OCI-LY7 (cell line): ENCODE measurements at regions not wholly inside any gene's neighbourhood (a gene's known extent, or its start where the extent isn't known, plus 50 kb on each side); places are given as distances from the start of the nearest gene placed in this dataset.

Experiments used
- BruUV-seq: library from RNA; stranded (reverse); fragments of 400-500 nt; replicated peaks from 2 replicates; lab custom pipeline; 2021; lab: Mats Ljungman, UMichigan
- CTCF ChIA-PET: fragments of 300-600 bp; sonication (Branson Sonifier 250); formaldehyde crosslinking; loops from one replicate; lab custom pipeline; 2022; ENCODE audit warnings: antibody characterized with exemption; ENCODE audit not compliant: unreplicated experiment; lab: Charles Lee
- POLR2A ChIA-PET: fragments of 300-600 bp; sonication (Branson Sonifier 250); formaldehyde crosslinking; loops from one replicate; lab custom pipeline; 2022; ENCODE audit warnings: antibody characterized with exemption; lab: Charles Lee
- DNase-seq: peaks from one replicate; pipeline ENCODE4 v3.0.0-alpha.2; 2015; ENCODE audit warnings: low spot score
- H2AFZ ChIP-seq: fragments of 200-600 bp; sonication (generic), shearing (Covaris generic); 2 replicates; pipeline ENCODE4 v1.6.1; 2014; ENCODE audit warnings: mild to moderate bottlenecking, antibody characterized with exemption, low read length, moderate library complexity
- H3K27ac ChIP-seq: fragments of 200-600 bp; sonication (generic); 2 replicates; pipeline ENCODE4 v1.5.1; 2014; ENCODE audit warnings: mixed run types, low read depth, mild to moderate bottlenecking, moderate library complexity, low read length, inconsistent platforms; ENCODE audit not compliant: poor library complexity, severe bottlenecking
- H3K36me3 ChIP-seq: fragments of 200-600 bp; sonication (generic); 2 replicates; pipeline ENCODE4 v1.6.1; 2014; ENCODE audit warnings: mild to moderate bottlenecking, antibody characterized with exemption, low read length, moderate library complexity, mixed read lengths; ENCODE audit not compliant: insufficient read depth
- H3K4me1 ChIP-seq: fragments of 200-600 bp; sonication (generic); 2 replicates; pipeline ENCODE4 v1.5.1; 2014; ENCODE audit warnings: mild to moderate bottlenecking, low read length; ENCODE audit not compliant: insufficient read depth, poor library complexity, severe bottlenecking
- H3K4me2 ChIP-seq: fragments of 200-600 bp; sonication (generic); 2 replicates; pipeline ENCODE4 v1.6.1; 2014; ENCODE audit warnings: mild to moderate bottlenecking, low read length
- H3K4me3 ChIP-seq: fragments of 200-600 bp; sonication (generic); 2 replicates; pipeline ENCODE4 v1.5.1; 2014; ENCODE audit warnings: mild to moderate bottlenecking, low read depth, low read length; ENCODE audit not compliant: poor library complexity, severe bottlenecking
- H3K79me2 ChIP-seq: fragments of 200-600 bp; sonication (generic); 2 replicates; pipeline ENCODE4 v1.6.1; 2016; ENCODE audit warnings: low read depth, mild to moderate bottlenecking, low read length, moderate library complexity, mixed read lengths; ENCODE audit not compliant: insufficient read depth
- H3K9me2 ChIP-seq: fragments of 200-600 bp; sonication (generic); 2 replicates; pipeline ENCODE4 v1.6.1; 2016; ENCODE audit warnings: mild to moderate bottlenecking, low read length, mixed read lengths; ENCODE audit not compliant: insufficient read depth
- H3K9me3 ChIP-seq: fragments of 200-600 bp; sonication (generic); 2 replicates; pipeline ENCODE4 v1.6.1; 2014; ENCODE audit warnings: mild to moderate bottlenecking, mixed run types, low read length, mixed read lengths
- H4K20me1 ChIP-seq: fragments of 200-600 bp; sonication (generic); 2 replicates; pipeline ENCODE4 v1.6.1; 2014; ENCODE audit warnings: mild to moderate bottlenecking, antibody characterized with exemption, low read length, moderate library complexity, mixed read lengths; ENCODE audit not compliant: insufficient read depth
- CTCF ChIP-seq: fragments of 200-600 bp; sonication (generic); conservative IDR thresholded peaks from 2 replicates; pipeline ENCODE4 v1.5.1; 2014; ENCODE audit warnings: mild to moderate bottlenecking, antibody characterized with exemption, low read length, moderate library complexity, mixed read lengths
- EZH2phosphoT487 ChIP-seq: fragments of 200-600 bp; sonication (generic); IDR thresholded peaks from 2 replicates; pipeline ENCODE4 v1.6.1; 2018; ENCODE audit warnings: low read depth, borderline replicate concordance, mild to moderate bottlenecking, mixed run types, antibody characterized with exemption, low read length, moderate library complexity, mixed read lengths
- intact Hi-C: fragments of 100-400 bp; cut with micrococcal nuclease; formaldehyde crosslinking; loops from one replicate; pipeline ENCODE4 v1.10.0; 2022; ENCODE audit not compliant: unreplicated experiment

DNA sequence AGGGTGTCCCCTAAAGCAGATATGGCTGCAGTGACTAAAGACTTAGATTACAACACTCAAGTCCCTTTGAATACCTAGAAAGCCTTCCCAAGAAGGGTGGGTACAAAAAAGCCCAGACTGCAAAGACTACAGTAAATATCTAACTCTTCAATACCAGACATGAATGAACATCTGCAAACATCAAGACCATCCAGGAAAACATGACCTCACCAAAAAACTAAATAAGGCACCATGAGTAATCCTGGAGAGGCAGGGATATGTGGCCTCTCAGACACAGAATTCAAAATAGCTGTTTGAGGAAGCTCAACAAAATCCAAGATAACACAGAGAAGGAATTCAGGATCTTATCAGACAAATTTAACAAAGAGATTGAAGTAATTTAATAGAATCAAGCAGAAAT lies 138.2 kb upstream of the OTOS start:
- no peaks in the 10 kb centered on the region for H3K36me3 ChIP-seq
- H4K20me1 ChIP-seq = no peaks in the 10 kb centered on the region
- no peaks in the 10 kb centered on the region for H3K9me3 ChIP-seq
- no peak for DNase-seq
- intact Hi-C loops = no loop called here
- CTCF ChIA-PET = no interaction called here
- no peak overlapping the region for H3K4me2 ChIP-seq
- no peaks in the 10 kb centered on the region for H3K4me1 ChIP-seq
- H3K9me2 ChIP-seq = no peaks in the 10 kb centered on the region
- TF ChIP-seq EZH2phosphoT487 = no peak
- no peak for TF ChIP-seq CTCF
- no TSS peak for BruUV-seq
- no peaks in the 10 kb centered on the region for H3K79me2 ChIP-seq
- H2AFZ ChIP-seq = no peak overlapping the region
- H3K4me3 ChIP-seq = no peak overlapping the region
- no peak overlapping the region for H3K27ac ChIP-seq
- POLR2A ChIA-PET = no interaction called here

- CTCF ChIA-PET = no interaction called here
- DNase-seq = no peak
- H3K9me3 ChIP-seq = no peaks in the 10 kb centered on the region
- no peaks in the 10 kb centered on the region for H3K9me2 ChIP-seq
- H3K27ac ChIP-seq = no peak overlapping the region
- no peaks in the 10 kb centered on the region for H4K20me1 ChIP-seq
- no peak overlapping the region for H3K4me3 ChIP-seq
- no peak overlapping the region for H3K4me2 ChIP-seq
- TF ChIP-seq CTCF = no peak
- no peak for TF ChIP-seq EZH2phosphoT487
- H3K4me1 ChIP-seq = no peaks in the 10 kb centered on the region
- no peaks in the 10 kb centered on the region for H3K79me2 ChIP-seq
- BruUV-seq = no TSS peak
- POLR2A ChIA-PET = interaction anchor here (0.7 kb wide), 1 partner anchor 163 kb away, joined by 3 read pairs; no protein-coding TSS in a partner anchor
- intact Hi-C loops = no loop called here
- no peaks in the 10 kb centered on the region for H3K36me3 ChIP-seq
- no peak overlapping the region for H2AFZ ChIP-seq
Measured at GRCh38 chr2:240280621-240281020, 140.2 kb upstream of the OTOS start.

GRCh38 chr2:240284503-240285259 lies 144.2 kb upstream of the OTOS start:
- no peak overlapping the region for H3K4me3 ChIP-seq
- CTCF ChIA-PET = no interaction called here
- no peak overlapping the region for H2AFZ ChIP-seq
- no peaks in the 10 kb centered on the region for H3K4me1 ChIP-seq
- BruUV-seq = no TSS peak
- no peaks in the 10 kb centered on the region for H3K9me2 ChIP-seq
- DNase-seq = no peak
- POLR2A ChIA-PET = no interaction called here
- H3K9me3 ChIP-seq = no peaks in the 10 kb centered on the region
- no peak overlapping the region for H3K4me2 ChIP-seq
- no peaks in the 10 kb centered on the region for H3K79me2 ChIP-seq
- intact Hi-C loops = no loop called here
- no peaks in the 10 kb centered on the region for H3K36me3 ChIP-seq
- H3K27ac ChIP-seq = no peak overlapping the region
- TF ChIP-seq CTCF = no peak
- TF ChIP-seq EZH2phosphoT487 = no peak
- no peaks in the 10 kb centered on the region for H4K20me1 ChIP-seq
